Keratinocyte (primary cell): ENCODE measurements at regions not wholly inside any gene's neighbourhood (a gene's known extent, or its start where the extent isn't known, plus 50 kb on each side); places are given as distances from the start of the nearest gene placed in this dataset.

Source experiments
- DNase-seq: peaks from one replicate; pipeline ENCODE4 v3.0.0-alpha.2; 2011; ENCODE audit warnings: low read depth, missing footprints, low spot score
- FAIRE-seq: peaks from 2 replicates; lab custom pipeline; 2011; peaks lifted over from hg19 to GRCh38; lab: Jason Lieb, UNC
- H2AFZ ChIP-seq: 2 replicates; pipeline ENCODE4 v1.6.0; 2012; ENCODE audit warnings: low read length, control low read depth, inconsistent platforms; ENCODE audit not compliant: control insufficient read depth
- H3K27ac ChIP-seq: 2 replicates; pipeline ENCODE4 v1.5.1; 2011; ENCODE audit warnings: low read length; ENCODE audit not compliant: control insufficient read depth, insufficient read depth
- H3K27me3 ChIP-seq: 3 replicates; pipeline ENCODE4 v1.6.0; 2011; ENCODE audit warnings: low read length; ENCODE audit not compliant: control insufficient read depth, insufficient read depth; ENCODE audit errors: extremely low read depth
- H3K36me3 ChIP-seq, 2 experiments: 2 replicates in 1 of 2; 3 replicates in 1 of 2; pipeline ENCODE4 v1.5.1; 2011; ENCODE audit warnings: low read length in 2 of 2, mild to moderate bottlenecking in 1 of 2; ENCODE audit not compliant: control insufficient read depth in 2 of 2, insufficient read depth in 2 of 2; ENCODE audit errors: extremely low read depth in 1 of 2
- H3K4me1 ChIP-seq: 3 replicates; pipeline ENCODE4 v1.5.1; 2011; ENCODE audit warnings: low read length; ENCODE audit not compliant: control insufficient read depth, insufficient read depth; ENCODE audit errors: extremely low read depth
- H3K4me2 ChIP-seq: 3 replicates; pipeline ENCODE4 v1.6.0; 2011; ENCODE audit warnings: low read depth, low read length; ENCODE audit not compliant: control insufficient read depth, insufficient read depth; ENCODE audit errors: extremely low read depth
- H3K4me3 ChIP-seq, 3 experiments: fragments of 200-600 bp in 1 of 3; sonication (generic) in 1 of 3; 2 replicates in 2 of 3; 3 replicates in 1 of 3; pipeline ENCODE4 v1.5.1; 2011 to 2016; ENCODE audit warnings: low read length in 3 of 3, mild to moderate bottlenecking in 3 of 3, control low read depth in 2 of 3, inconsistent platforms in 1 of 3, low read depth in 1 of 3, mixed read lengths in 1 of 3, mixed run types in 1 of 3, moderate library complexity in 1 of 3; ENCODE audit not compliant: control insufficient read depth in 2 of 3, insufficient read depth in 2 of 3; ENCODE audit errors: extremely low read depth in 1 of 3
- H3K79me2 ChIP-seq: 2 replicates; pipeline ENCODE4 v1.6.0; 2012; ENCODE audit warnings: low read length; ENCODE audit not compliant: control insufficient read depth, insufficient read depth
- H3K9ac ChIP-seq: 3 replicates; pipeline ENCODE4 v1.6.0; 2011; ENCODE audit warnings: low read length; ENCODE audit not compliant: control insufficient read depth, insufficient read depth; ENCODE audit errors: extremely low read depth
- H3K9me1 ChIP-seq: 3 replicates; pipeline ENCODE4 v1.6.0; 2011; ENCODE audit warnings: low read length; ENCODE audit not compliant: control insufficient read depth, insufficient read depth; ENCODE audit errors: extremely low read depth
- H3K9me3 ChIP-seq: 2 replicates; pipeline ENCODE4 v1.5.1; 2012; ENCODE audit warnings: low read depth, low read length; ENCODE audit not compliant: control insufficient read depth
- H4K20me1 ChIP-seq: 3 replicates; pipeline ENCODE4 v1.6.0; 2011; ENCODE audit warnings: low read length; ENCODE audit not compliant: control insufficient read depth, insufficient read depth; ENCODE audit errors: extremely low read depth
- CTCF ChIP-seq, 3 experiments: IDR thresholded peaks in 1 of 3; conservative IDR thresholded peaks in 1 of 3; optimal IDR thresholded peaks in 1 of 3; 2 replicates in 2 of 3; 3 replicates in 1 of 3; pipeline versions ENCODE3 to v1.5.1; 2011; ENCODE audit warnings: low read length in 3 of 3, mild to moderate bottlenecking in 3 of 3, moderate library complexity in 2 of 3, control low read depth in 1 of 3, inconsistent platforms in 1 of 3; ENCODE audit not compliant: insufficient read depth in 2 of 3; ENCODE audit errors: extremely low read depth in 1 of 3
- EZH2 ChIP-seq: IDR thresholded peaks from one replicate; pipeline ENCODE4 v1.6.1; 2012; ENCODE audit warnings: inconsistent platforms, mild to moderate bottlenecking, low read length, moderate library complexity
- dilution Hi-C: fragments of 300-500 bp; cut with MboI; formaldehyde crosslinking; loops from one replicate; pipeline ENCODE4 v1.7.0; 2020; ENCODE audit warnings: low sequenced_read_pairs; ENCODE audit not compliant: extremely low pct_ligation_motif_present

GRCh38 chr4:31052519-31052918 is 332.4 kb downstream of the PCDH7 start:
- Histone ChIP-seq H3K4me3 (no peak overlapping the region), H3K27ac (no peak overlapping the region), H3K27me3 (no peaks in the 10 kb centered on the region), H3K36me3 (no peaks in the 10 kb centered on the region), H3K4me1 (no peaks in the 10 kb centered on the region), H3K9ac (no peak overlapping the region), H4K20me1 (no peaks in the 10 kb centered on the region), H3K4me2 (no peak overlapping the region), H2AFZ (no peak overlapping the region), H3K9me1 (no peaks in the 10 kb centered on the region), H3K9me3 (no peaks in the 10 kb centered on the region), H3K79me2 (no peaks in the 10 kb centered on the region)
- FAIRE-seq: no peak
- dilution Hi-C loops: no loop called here
- TF ChIP-seq CTCF (optimal IDR thresholded peaks at IDR 0.05 in 1 of 3, IDR thresholded peaks at IDR 0.05 in 1 of 3, conservative IDR thresholded peaks at IDR 0.05 in 1 of 3; ENCODE audit: extremely low read depth in 1 of 3, insufficient read depth in 2 of 3, low read length in 3 of 3): no peak
- no peak for TF ChIP-seq EZH2
- DNase-seq: no peak

DNA sequence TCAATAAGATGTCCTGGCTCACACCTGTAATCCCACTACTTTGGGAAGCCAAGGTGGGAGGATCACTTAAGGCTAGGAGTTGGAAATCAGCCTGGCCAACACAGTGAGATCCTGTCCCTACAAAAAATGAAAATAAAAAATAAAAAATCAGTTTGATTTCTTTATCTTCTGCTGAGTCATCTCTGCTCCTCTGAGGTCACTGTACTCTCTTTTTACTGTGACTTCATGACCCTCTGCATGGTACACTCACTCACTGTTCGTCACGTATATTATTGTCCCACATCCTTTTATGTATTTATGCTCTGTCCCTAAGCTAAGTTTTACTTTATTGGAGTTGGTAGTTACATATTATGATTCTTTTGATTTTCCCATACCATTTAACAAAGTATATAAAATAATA is 333.3 kb downstream of the PCDH7 start:
- FAIRE-seq: no peak
- Histone ChIP-seq H3K9me1 (no peaks in the 10 kb centered on the region), H3K27ac (no peak overlapping the region), H3K9ac (no peak overlapping the region), H3K9me3 (no peaks in the 10 kb centered on the region), H2AFZ (no peak overlapping the region), H4K20me1 (no peaks in the 10 kb centered on the region), H3K27me3 (no peaks in the 10 kb centered on the region), H3K4me1 (no peaks in the 10 kb centered on the region), H3K36me3 (no peaks in the 10 kb centered on the region), H3K4me2 (no peak overlapping the region), H3K79me2 (no peaks in the 10 kb centered on the region), H3K4me3 (no peak overlapping the region)
- dilution Hi-C loops: no loop called here
- DNase-seq: no peak
- no peak for TF ChIP-seq EZH2
- TF ChIP-seq CTCF (optimal IDR thresholded peaks at IDR 0.05 in 1 of 3, IDR thresholded peaks at IDR 0.05 in 1 of 3, conservative IDR thresholded peaks at IDR 0.05 in 1 of 3; ENCODE audit: extremely low read depth in 1 of 3, insufficient read depth in 2 of 3, low read length in 3 of 3): no peak
